Lower leg skin (tissue), 4 donors: ENCODE measurements at regions not wholly inside any gene's neighbourhood (a gene's known extent, or its start where the extent isn't known, plus 50 kb on each side); places are given as distances from the start of the nearest gene placed in this dataset.
"Not testable (repeated sequence)": the region's sequence is repeated elsewhere in the genome, so short reads cannot be mapped to it uniquely, and the experiment has no call there.

ENCODE experiments used
- DNase-seq, 2 donors: peaks; one replicate each; pipeline ENCODE4 v3.0.0-alpha.2; 2019; ENCODE audit warnings: low spot score in 2 of 2
- H3K4me3 ChIP-seq: fragments of 200-600 bp; sonication (generic); 2 replicates; pipeline ENCODE4 v1.5.1; 2017; ENCODE audit warnings: mild to moderate bottlenecking, low read depth; ENCODE audit not compliant: poor library complexity, severe bottlenecking
- POLR2A ChIP-seq, 2 donors: fragments of 450-650 bp; IDR thresholded peaks; one replicate each; pipeline ENCODE4 v1.6.1; 2016 to 2017; ENCODE audit warnings: antibody characterized with exemption in 2 of 2, mild to moderate bottlenecking in 1 of 2, moderate library complexity in 1 of 2
- WGBS, 2 donors: methylation state at CpG; one replicate each; pipeline ENCODE4 v1.1.5; 2018; 5-methylcytosine and 5-hydroxymethylcytosine counted together
- intact Hi-C: fragments of 100-400 bp; cut with DNase I; formaldehyde crosslinking; loops from one replicate; pipeline ENCODE4 v1.15.0; 2023; ENCODE audit warnings: low total_unique reads
- TF ChIP-seq, protein P1 (sequence below), 3 donors: fragments of 450-650 bp; IDR thresholded peaks; one replicate each; pipeline ENCODE4 v1.5.1; 2016; ENCODE audit warnings: antibody characterized with exemption in 3 of 3, mild to moderate bottlenecking in 3 of 3, moderate library complexity in 2 of 3

DNA sequence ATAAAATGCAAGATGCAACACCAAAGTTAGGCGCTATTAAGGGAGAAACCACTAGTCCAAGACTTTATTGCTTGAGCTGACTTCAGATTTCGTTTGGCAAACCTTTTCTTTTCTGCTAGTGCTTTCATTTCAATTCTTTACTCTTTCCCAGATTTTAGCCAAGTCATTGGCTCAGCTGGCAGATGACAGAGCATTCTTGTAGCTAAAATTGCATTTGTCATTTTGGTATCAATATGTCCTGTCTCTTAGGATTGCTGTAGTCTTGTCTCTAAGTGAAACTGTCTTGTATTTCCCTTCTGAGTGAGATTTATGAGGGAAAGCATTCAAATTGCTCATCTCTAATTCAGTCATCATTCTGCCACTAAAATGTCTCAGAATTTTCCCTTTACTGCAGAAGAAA lies 335.1 kb downstream of the METTL4 start:
- no peak for DNase-seq
- 60 to 67% methylated on average over 2 of the region's 2 CpGs for WGBS, 2 donors
- TF ChIP-seq POLR2A (IDR thresholded peaks at IDR 0.05) = no peak
- TF ChIP-seq, protein P1, sequence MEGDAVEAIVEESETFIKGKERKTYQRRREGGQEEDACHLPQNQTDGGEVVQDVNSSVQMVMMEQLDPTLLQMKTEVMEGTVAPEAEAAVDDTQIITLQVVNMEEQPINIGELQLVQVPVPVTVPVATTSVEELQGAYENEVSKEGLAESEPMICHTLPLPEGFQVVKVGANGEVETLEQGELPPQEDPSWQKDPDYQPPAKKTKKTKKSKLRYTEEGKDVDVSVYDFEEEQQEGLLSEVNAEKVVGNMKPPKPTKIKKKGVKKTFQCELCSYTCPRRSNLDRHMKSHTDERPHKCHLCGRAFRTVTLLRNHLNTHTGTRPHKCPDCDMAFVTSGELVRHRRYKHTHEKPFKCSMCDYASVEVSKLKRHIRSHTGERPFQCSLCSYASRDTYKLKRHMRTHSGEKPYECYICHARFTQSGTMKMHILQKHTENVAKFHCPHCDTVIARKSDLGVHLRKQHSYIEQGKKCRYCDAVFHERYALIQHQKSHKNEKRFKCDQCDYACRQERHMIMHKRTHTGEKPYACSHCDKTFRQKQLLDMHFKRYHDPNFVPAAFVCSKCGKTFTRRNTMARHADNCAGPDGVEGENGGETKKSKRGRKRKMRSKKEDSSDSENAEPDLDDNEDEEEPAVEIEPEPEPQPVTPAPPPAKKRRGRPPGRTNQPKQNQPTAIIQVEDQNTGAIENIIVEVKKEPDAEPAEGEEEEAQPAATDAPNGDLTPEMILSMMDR (IDR thresholded peaks at IDR 0.05) = no peak
- intact Hi-C loops = no loop called here
- no peak overlapping the region for H3K4me3 ChIP-seq

- no peak for DNase-seq
- intact Hi-C loops = no loop called here
- H3K4me3 ChIP-seq = no peak overlapping the region
- TF ChIP-seq POLR2A (IDR thresholded peaks at IDR 0.05) = no peak
- TF ChIP-seq, protein P1 (IDR thresholded peaks at IDR 0.05) = no peak
- WGBS, 2 donors = 23 to 32% methylated on average over 7 of the region's 7 CpGs
These were observed 333.6 kb downstream of the METTL4 start for GRCh38 chr18:2237706-2238105.

DNA sequence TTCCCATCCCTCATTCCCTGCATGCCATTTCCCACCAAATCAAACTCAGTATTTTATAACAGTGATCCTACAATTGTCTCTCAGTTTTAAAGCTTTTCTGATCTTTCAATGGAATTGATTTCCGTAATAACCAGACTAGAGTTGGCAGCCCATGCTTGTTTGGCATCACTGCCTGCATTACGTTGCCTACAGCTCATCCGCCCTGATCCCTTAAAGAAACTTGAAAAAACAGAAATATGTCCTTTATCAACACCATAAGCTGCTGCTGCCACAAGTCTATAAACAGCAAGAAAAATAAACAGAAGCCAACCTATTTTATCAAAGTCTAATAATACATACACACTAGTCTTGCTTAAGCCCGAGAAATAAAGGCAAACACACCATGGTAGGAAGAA lies 331.0 kb downstream of the METTL4 start:
- TF ChIP-seq POLR2A (IDR thresholded peaks at IDR 0.05) = no peak
- TF ChIP-seq, protein P1 (IDR thresholded peaks at IDR 0.05) = no peak
- 52 to 60% methylated on average over 4 of the region's 4 CpGs for WGBS, 2 donors
- no peak overlapping the region for H3K4me3 ChIP-seq
- intact Hi-C loops = no loop called here
- DNase-seq = no peak

GRCh38 chr18:2244641-2245040 lies 326.7 kb downstream of the METTL4 start:
- no peak overlapping the region for H3K4me3 ChIP-seq
- intact Hi-C loops = no loop called here
- no peak for DNase-seq
- TF ChIP-seq, protein P1 (IDR thresholded peaks at IDR 0.05) = no peak
- no peak for TF ChIP-seq POLR2A (IDR thresholded peaks at IDR 0.05)

GRCh38 chr18:2247101-2247500 lies 324.2 kb downstream of the METTL4 start:
- H3K4me3 ChIP-seq, DNase-seq, intact Hi-C loops: not testable (repeated sequence)
- 92 to 94% methylated on average over 19 of the region's 19 CpGs for WGBS, 2 donors

DNA sequence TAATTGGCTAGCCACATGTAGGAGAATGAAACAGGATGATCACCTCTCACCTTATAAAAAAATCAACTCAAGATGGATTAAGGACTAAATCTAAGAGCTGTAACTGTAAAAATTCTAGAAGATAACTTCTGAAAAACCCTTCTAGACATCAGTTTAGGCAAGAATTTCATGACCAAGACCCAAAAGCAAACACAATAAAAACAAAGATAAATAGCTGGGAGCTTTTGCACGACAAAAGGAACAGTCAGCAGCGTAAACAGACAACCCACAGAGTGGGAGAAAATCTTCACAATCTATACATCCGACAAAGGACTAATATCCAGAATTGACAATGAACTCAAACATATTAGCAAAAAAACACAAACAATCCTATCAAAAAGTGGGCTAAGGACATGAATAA lies 316.3 kb downstream of the METTL4 start:
- H3K4me3 ChIP-seq = no peak overlapping the region
- DNase-seq = no peak
- intact Hi-C loops = no loop called here
- TF ChIP-seq, protein P1 (IDR thresholded peaks at IDR 0.05) = no peak
- TF ChIP-seq POLR2A (IDR thresholded peaks at IDR 0.05) = no peak
- 81 to 86% methylated on average over 3 of the region's 3 CpGs for WGBS, 2 donors
